ENCODE measurements at regions not wholly inside any gene's neighbourhood (a gene's known extent, or its start where the extent isn't known, plus 50 kb on each side); places are given as distances from the start of the nearest gene placed in this dataset.

- TF ChIP-seq, protein P1, sequence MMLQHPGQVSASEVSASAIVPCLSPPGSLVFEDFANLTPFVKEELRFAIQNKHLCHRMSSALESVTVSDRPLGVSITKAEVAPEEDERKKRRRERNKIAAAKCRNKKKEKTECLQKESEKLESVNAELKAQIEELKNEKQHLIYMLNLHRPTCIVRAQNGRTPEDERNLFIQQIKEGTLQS (IDR thresholded peaks at IDR 0.05): no peak
- TF ChIP-seq EZH2 (IDR thresholded peaks at IDR 0.05) (no peak), CTCF (IDR thresholded peaks at IDR 0.05 in 2 of 3, conservative IDR thresholded peaks at IDR 0.05 in 1 of 3; ENCODE audit: borderline replicate concordance in 1 of 3, insufficient read depth in 1 of 3, low read depth in 2 of 3, low read length in 2 of 3) (no peak), REST (IDR thresholded peaks at IDR 0.05; ENCODE audit: low read depth) (peak; percentile 34), POLR2AphosphoS5 (IDR thresholded peaks at IDR 0.05; ENCODE audit: low read depth, low read length) (no peak), POLR2A (IDR thresholded peaks at IDR 0.05; ENCODE audit: borderline replicate concordance, extremely low read depth, insufficient read depth, insufficient read length) (no peak), ZFX (IDR thresholded peaks at IDR 0.05) (no peak), TCF7L2 (IDR thresholded peaks at IDR 0.05; ENCODE audit: borderline replicate concordance, extremely low read depth, insufficient read depth, insufficient read length) (no peak), SIN3A (IDR thresholded peaks at IDR 0.05; ENCODE audit: low read depth) (no peak), JUND (IDR thresholded peaks at IDR 0.05) (no peak), MAX (IDR thresholded peaks at IDR 0.05) (no peak), CEBPB (IDR thresholded peaks at IDR 0.05; ENCODE audit: low read depth) (no peak)
Observed at GRCh38 chr16:5228369-5228768, 130.8 kb upstream of the EEF2KMT start.
